ENCODE measurements at regions not wholly inside any gene's neighbourhood (a gene's known extent, or its start where the extent isn't known, plus 50 kb on each side); places are given as distances from the start of the nearest gene placed in this dataset.

GRCh38 chr10:78253063-78253853 is 219.6 kb downstream of the RPS24 start:
- Mint-ChIP-seq H3K9me3 (ENCODE audit: unreplicated experiment) (peaks cover 4% of the 10 kb centered on the region), H3K27ac (ENCODE audit: unreplicated experiment) (no peak overlapping the region), H3K36me3 (ENCODE audit: unreplicated experiment) (no peaks in the 10 kb centered on the region), H3K4me3 (ENCODE audit: unreplicated experiment) (no peak overlapping the region), H3K4me1 (ENCODE audit: low read depth, unreplicated experiment) (peaks cover 3% of the 10 kb centered on the region), H3K27me3 (ENCODE audit: unreplicated experiment) (peaks cover 12% of the 10 kb centered on the region)
- TF ChIP-seq, protein P1, sequence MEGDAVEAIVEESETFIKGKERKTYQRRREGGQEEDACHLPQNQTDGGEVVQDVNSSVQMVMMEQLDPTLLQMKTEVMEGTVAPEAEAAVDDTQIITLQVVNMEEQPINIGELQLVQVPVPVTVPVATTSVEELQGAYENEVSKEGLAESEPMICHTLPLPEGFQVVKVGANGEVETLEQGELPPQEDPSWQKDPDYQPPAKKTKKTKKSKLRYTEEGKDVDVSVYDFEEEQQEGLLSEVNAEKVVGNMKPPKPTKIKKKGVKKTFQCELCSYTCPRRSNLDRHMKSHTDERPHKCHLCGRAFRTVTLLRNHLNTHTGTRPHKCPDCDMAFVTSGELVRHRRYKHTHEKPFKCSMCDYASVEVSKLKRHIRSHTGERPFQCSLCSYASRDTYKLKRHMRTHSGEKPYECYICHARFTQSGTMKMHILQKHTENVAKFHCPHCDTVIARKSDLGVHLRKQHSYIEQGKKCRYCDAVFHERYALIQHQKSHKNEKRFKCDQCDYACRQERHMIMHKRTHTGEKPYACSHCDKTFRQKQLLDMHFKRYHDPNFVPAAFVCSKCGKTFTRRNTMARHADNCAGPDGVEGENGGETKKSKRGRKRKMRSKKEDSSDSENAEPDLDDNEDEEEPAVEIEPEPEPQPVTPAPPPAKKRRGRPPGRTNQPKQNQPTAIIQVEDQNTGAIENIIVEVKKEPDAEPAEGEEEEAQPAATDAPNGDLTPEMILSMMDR (IDR thresholded peaks at IDR 0.05; ENCODE audit: partially characterized antibody, unreplicated experiment) = no peak
- DNase-seq = no peak

DNA sequence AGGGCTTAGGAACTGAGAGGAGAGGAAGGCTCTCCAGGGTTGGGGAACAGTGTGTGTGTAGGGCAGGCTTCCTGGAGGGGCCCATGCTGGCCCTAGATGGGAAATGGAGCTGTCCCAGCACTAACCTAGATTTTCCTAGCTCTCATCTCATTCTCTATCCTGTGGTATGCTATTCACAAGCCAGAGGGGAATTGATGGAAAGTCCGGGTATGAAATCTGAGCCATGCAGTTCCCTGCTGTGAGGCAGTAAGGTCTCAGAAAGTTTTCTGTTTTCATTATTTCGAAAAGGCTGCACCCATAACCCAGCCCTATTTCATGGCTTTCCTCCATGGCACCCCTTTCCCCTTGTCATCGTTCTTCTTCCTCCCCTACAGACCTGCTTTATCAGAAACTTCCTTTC is 220.3 kb downstream of the RPS24 start:
- Mint-ChIP-seq H3K4me1 (ENCODE audit: low read depth, unreplicated experiment) (peaks cover 3% of the 10 kb centered on the region), H3K27me3 (ENCODE audit: unreplicated experiment) (peaks cover 12% of the 10 kb centered on the region), H3K9me3 (ENCODE audit: unreplicated experiment) (peaks cover 4% of the 10 kb centered on the region), H3K27ac (ENCODE audit: unreplicated experiment) (no peak overlapping the region), H3K4me3 (ENCODE audit: unreplicated experiment) (no peak overlapping the region), H3K36me3 (ENCODE audit: unreplicated experiment) (no peaks in the 10 kb centered on the region)
- TF ChIP-seq, protein P1 (IDR thresholded peaks at IDR 0.05; ENCODE audit: partially characterized antibody, unreplicated experiment) = no peak
- DNase-seq = no peak

- H3K4me1 Mint-ChIP-seq (ENCODE audit: low read depth, unreplicated experiment) = peaks cover 3% of the 10 kb centered on the region
- peaks cover 16% of the 10 kb centered on the region for H3K27me3 Mint-ChIP-seq (ENCODE audit: unreplicated experiment)
- H3K27ac Mint-ChIP-seq (ENCODE audit: unreplicated experiment) = no peak overlapping the region
- no peak for DNase-seq
- no peak overlapping the region for H3K4me3 Mint-ChIP-seq (ENCODE audit: unreplicated experiment)
- H3K9me3 Mint-ChIP-seq (ENCODE audit: unreplicated experiment) = peaks cover 4% of the 10 kb centered on the region
- no peaks in the 10 kb centered on the region for H3K36me3 Mint-ChIP-seq (ENCODE audit: unreplicated experiment)
- TF ChIP-seq, protein P1 (IDR thresholded peaks at IDR 0.05; ENCODE audit: partially characterized antibody, unreplicated experiment) = no peak
Measured at GRCh38 chr10:78255214-78255613, 221.6 kb downstream of the RPS24 start.

DNA sequence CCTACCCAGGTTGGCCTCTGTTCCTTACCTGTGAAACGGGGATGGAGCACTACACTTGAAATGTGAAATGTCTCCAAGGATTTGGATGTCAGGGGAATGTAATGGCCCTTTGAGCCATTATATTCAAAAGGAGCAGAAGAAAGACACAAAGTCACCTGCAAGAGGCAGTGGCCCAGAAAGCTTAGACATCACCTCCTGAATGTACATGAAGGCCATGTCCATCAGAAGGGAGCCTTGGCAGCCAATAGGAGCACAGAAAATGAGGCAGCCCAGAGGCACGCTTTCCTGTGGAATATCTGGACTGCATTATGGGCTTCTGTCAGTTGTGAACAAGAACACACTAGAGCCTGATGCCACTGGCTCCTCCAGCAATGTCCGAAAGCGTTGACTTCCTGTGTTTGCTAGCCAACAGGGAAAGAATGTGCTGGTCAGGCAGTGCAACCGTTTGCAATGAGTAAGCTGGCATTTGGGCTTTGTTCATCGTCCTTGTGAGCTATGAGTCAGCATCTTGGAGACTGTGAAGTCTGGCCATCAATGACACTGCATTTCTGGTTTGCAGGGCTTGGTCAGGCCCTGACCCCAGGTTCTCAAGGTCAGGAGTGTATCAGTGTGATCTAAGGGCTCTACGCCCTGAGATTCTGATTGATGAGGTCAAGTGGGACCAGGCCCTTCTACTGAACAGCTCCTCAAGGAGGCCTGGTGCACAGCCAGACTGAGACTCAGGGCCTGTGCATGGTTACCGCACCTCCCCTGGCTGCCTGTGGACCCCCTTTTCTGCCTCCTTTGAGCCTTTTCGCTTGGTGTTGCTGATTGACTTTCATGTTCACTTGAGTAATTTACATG is 222.4 kb downstream of the RPS24 start:
- Mint-ChIP-seq H3K27ac (ENCODE audit: unreplicated experiment) (no peak overlapping the region), H3K27me3 (ENCODE audit: unreplicated experiment) (peaks cover 16% of the 10 kb centered on the region), H3K36me3 (ENCODE audit: unreplicated experiment) (no peaks in the 10 kb centered on the region), H3K9me3 (ENCODE audit: unreplicated experiment) (peaks cover 4% of the 10 kb centered on the region), H3K4me1 (ENCODE audit: low read depth, unreplicated experiment) (peaks cover 3% of the 10 kb centered on the region), H3K4me3 (ENCODE audit: unreplicated experiment) (no peak overlapping the region)
- DNase-seq = no peak
- TF ChIP-seq, protein P1 (IDR thresholded peaks at IDR 0.05; ENCODE audit: partially characterized antibody, unreplicated experiment) = no peak
